ENCODE measurements at regions not wholly inside any gene's neighbourhood (a gene's known extent, or its start where the extent isn't known, plus 50 kb on each side); places are given as distances from the start of the nearest gene placed in this dataset.

- WGBS, result 95% methylated on average over 2 of the region's 4 CpGs
- Histone ChIP-seq H3K9me3 (ENCODE audit: control insufficient read depth, low read length) (no peaks in the 10 kb centered on the region), H3K4me3 (ENCODE audit: insufficient read depth in 1 of 2, low read depth in 1 of 2, low read length in 2 of 2) (no peak overlapping the region), H4K8ac (ENCODE audit: low read length) (no peak overlapping the region), H3K14ac (ENCODE audit: low read length in 2 of 2) (no peak overlapping the region), H3K27me3 (ENCODE audit: control insufficient read depth in 1 of 2, insufficient read depth in 1 of 2, low read length in 2 of 2) (peaks cover 19 to 21% of the 10 kb centered on the region in 2 experiments), H2BK15ac (ENCODE audit: low read depth, poor library complexity, severe bottlenecking) (no peak overlapping the region), H3K4me2 (ENCODE audit: low read length, poor library complexity, severe bottlenecking) (no peak overlapping the region), H3K4ac (ENCODE audit: low read depth in 1 of 2, low read length in 2 of 2) (no peak overlapping the region), H3K27ac (ENCODE audit: low read length, poor library complexity, severe bottlenecking) (no peak overlapping the region), H2AFZ (ENCODE audit: low read depth, low read length) (no peak overlapping the region), H3K23ac (ENCODE audit: low read length in 2 of 2) (no peak overlapping the region), H2BK5ac (ENCODE audit: low read depth, low read length, poor library complexity, severe bottlenecking) (no peak overlapping the region), H2AK5ac (ENCODE audit: low read length, severe bottlenecking) (no peak overlapping the region), H3K4me1 (ENCODE audit: control insufficient read depth, insufficient read depth, low read depth, low read length) (peaks cover 6% of the 10 kb centered on the region), H2BK12ac (ENCODE audit: low read length in 2 of 2) (no peak overlapping the region), H3K36me3 (ENCODE audit: control insufficient read depth in 1 of 2, insufficient read depth in 2 of 2, low read depth in 1 of 2, low read length in 2 of 2) (no peaks in the 10 kb centered on the region), H3K79me1 (replicated peaks; ENCODE audit: low read length, poor library complexity, severe bottlenecking) (no peaks in the 10 kb centered on the region), H2BK120ac (ENCODE audit: low read depth, low read length) (no peak overlapping the region), H3K18ac (ENCODE audit: low read depth in 1 of 2, low read length in 2 of 2) (no peak overlapping the region), H3K9ac (ENCODE audit: low read length) (no peak overlapping the region), H4K91ac (ENCODE audit: low read length) (no peak overlapping the region)
- peak; percentile 37 for DNase-seq
Observed at GRCh38 chr3:43214616-43215015, 71.7 kb upstream of the SNRK start.

DNA sequence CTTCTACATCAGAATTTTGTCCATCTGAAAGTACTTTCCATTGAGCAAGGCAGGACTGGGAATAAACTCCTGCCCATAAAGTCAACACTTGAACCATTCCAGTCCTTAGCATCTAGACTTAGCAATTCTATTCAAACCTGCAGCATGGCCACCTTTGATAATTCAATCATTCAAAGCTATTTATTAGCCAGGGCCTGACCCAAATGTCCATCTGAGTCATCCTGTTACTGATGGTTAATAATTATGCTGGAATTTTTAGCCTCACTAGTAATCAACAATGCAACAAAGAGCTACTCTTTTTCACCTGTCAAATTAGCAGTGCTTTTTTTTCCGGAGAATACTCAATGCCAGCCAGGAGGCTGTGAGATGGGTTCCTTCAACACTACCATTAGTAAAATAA, 72.7 kb upstream of the SNRK start:
- Histone ChIP-seq H3K4ac (ENCODE audit: low read depth in 1 of 2, low read length in 2 of 2) (no peak overlapping the region), H2AFZ (ENCODE audit: low read depth, low read length) (no peak overlapping the region), H3K9me3 (ENCODE audit: control insufficient read depth, low read length) (no peaks in the 10 kb centered on the region), H3K4me3 (ENCODE audit: insufficient read depth in 1 of 2, low read depth in 1 of 2, low read length in 2 of 2) (no peak overlapping the region), H4K8ac (ENCODE audit: low read length) (no peak overlapping the region), H3K27ac (ENCODE audit: low read length, poor library complexity, severe bottlenecking) (no peak overlapping the region), H2BK15ac (ENCODE audit: low read depth, poor library complexity, severe bottlenecking) (no peak overlapping the region), H2AK5ac (ENCODE audit: low read length, severe bottlenecking) (no peak overlapping the region), H3K4me2 (ENCODE audit: low read length, poor library complexity, severe bottlenecking) (no peak overlapping the region), H4K91ac (ENCODE audit: low read length) (no peak overlapping the region), H3K18ac (ENCODE audit: low read depth in 1 of 2, low read length in 2 of 2) (no peak overlapping the region), H3K23ac (ENCODE audit: low read length in 2 of 2) (no peak overlapping the region), H2BK120ac (ENCODE audit: low read depth, low read length) (no peak overlapping the region), H3K9ac (ENCODE audit: low read length) (no peak overlapping the region), H2BK5ac (ENCODE audit: low read depth, low read length, poor library complexity, severe bottlenecking) (no peak overlapping the region), H3K14ac (ENCODE audit: low read length in 2 of 2) (no peak overlapping the region), H3K27me3 (ENCODE audit: control insufficient read depth in 1 of 2, insufficient read depth in 1 of 2, low read length in 2 of 2) (peaks cover 16 to 17% of the 10 kb centered on the region in 2 experiments), H3K79me1 (replicated peaks; ENCODE audit: low read length, poor library complexity, severe bottlenecking) (no peaks in the 10 kb centered on the region), H2BK12ac (ENCODE audit: low read length in 2 of 2) (no peak overlapping the region), H3K4me1 (ENCODE audit: control insufficient read depth, insufficient read depth, low read depth, low read length) (peaks cover 6% of the 10 kb centered on the region), H3K36me3 (ENCODE audit: control insufficient read depth in 1 of 2, insufficient read depth in 2 of 2, low read depth in 1 of 2, low read length in 2 of 2) (no peaks in the 10 kb centered on the region)
- DNase-seq, result no peak
- WGBS, result 100% methylated on average over 1 of the region's 1 CpG

DNA sequence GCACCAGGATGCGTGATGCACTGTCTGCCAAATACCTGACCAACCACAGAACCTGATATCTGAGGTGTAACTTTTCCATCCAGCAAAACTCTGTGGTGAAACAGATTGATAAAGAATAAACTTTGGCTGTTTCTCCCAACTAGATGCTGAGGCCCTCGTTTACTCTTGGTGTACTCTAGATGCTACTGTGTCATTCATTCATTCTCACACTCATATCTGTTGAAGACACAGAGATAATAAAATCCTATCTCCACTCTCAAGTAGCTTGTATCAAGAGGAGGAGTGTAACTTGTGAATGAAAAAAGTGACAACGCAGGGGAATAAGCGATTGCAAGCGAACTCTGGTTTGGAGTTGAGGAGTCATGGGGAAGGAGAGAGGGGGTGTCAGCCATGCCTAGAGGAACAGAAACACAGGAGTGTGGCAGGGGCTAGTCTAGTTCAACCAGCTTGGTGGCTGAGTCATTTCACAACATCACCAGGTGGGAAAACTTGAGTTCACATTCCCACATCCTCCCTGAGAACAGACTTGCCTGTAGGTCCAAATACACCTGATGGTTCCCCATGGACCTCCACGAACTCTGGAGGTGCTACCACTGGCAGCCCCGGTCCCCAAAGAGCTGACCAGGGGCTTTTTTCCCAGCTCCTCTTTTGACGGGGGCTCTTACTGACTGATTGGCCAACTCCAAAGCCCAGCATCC, 73.3 kb upstream of the SNRK start:
- Histone ChIP-seq H3K4me2 (ENCODE audit: low read length, poor library complexity, severe bottlenecking) (no peak overlapping the region), H3K4me1 (ENCODE audit: control insufficient read depth, insufficient read depth, low read depth, low read length) (peaks cover 8% of the 10 kb centered on the region), H2BK15ac (ENCODE audit: low read depth, poor library complexity, severe bottlenecking) (no peak overlapping the region), H2BK12ac (ENCODE audit: low read length in 2 of 2) (no peak overlapping the region), H3K4ac (ENCODE audit: low read depth in 1 of 2, low read length in 2 of 2) (no peak overlapping the region), H3K4me3 (ENCODE audit: insufficient read depth in 1 of 2, low read depth in 1 of 2, low read length in 2 of 2) (no peak overlapping the region), H3K9ac (ENCODE audit: low read length) (no peak overlapping the region), H3K27ac (ENCODE audit: low read length, poor library complexity, severe bottlenecking) (no peak overlapping the region), H2BK5ac (ENCODE audit: low read depth, low read length, poor library complexity, severe bottlenecking) (no peak overlapping the region), H3K36me3 (ENCODE audit: control insufficient read depth in 1 of 2, insufficient read depth in 2 of 2, low read depth in 1 of 2, low read length in 2 of 2) (no peaks in the 10 kb centered on the region), H2BK120ac (ENCODE audit: low read depth, low read length) (no peak overlapping the region), H3K23ac (ENCODE audit: low read length in 2 of 2) (no peak overlapping the region), H3K14ac (ENCODE audit: low read length in 2 of 2) (no peak overlapping the region), H4K8ac (ENCODE audit: low read length) (no peak overlapping the region), H2AK5ac (ENCODE audit: low read length, severe bottlenecking) (peak overlapping the region; percentile 60), H3K18ac (ENCODE audit: low read depth in 1 of 2, low read length in 2 of 2) (no peak overlapping the region), H3K9me3 (ENCODE audit: control insufficient read depth, low read length) (no peaks in the 10 kb centered on the region), H4K91ac (ENCODE audit: low read length) (no peak overlapping the region), H3K79me1 (replicated peaks; ENCODE audit: low read length, poor library complexity, severe bottlenecking) (no peaks in the 10 kb centered on the region), H3K27me3 (ENCODE audit: control insufficient read depth in 1 of 2, insufficient read depth in 1 of 2, low read length in 2 of 2) (peaks cover 12 to 17% of the 10 kb centered on the region in 2 experiments), H2AFZ (ENCODE audit: low read depth, low read length) (no peak overlapping the region)
- 88% methylated on average over 7 of the region's 8 CpGs for WGBS
- DNase-seq, result no peak

DNA sequence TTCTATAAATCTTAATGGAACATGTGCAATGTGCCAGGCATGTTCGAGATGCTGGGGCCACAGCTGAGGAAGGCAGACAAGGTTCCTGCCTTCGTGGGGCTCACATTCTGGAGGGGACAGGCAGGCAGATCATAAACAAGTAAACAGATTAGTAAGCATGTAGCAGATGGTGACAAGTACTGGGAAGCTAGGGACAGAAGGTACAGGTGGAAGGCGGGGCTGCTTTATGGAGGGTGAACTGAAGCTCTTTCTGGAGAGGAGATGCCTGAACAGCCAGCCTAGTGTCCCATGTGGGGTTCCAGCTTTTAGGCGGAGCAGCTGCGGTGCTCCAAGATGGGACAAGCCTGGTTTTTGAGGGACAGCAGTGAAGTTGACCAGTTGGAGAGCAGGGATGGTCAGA, 74.7 kb upstream of the SNRK start:
- Histone ChIP-seq H3K4me1 (ENCODE audit: control insufficient read depth, insufficient read depth, low read depth, low read length) (peaks cover 8% of the 10 kb centered on the region), H3K79me1 (replicated peaks; ENCODE audit: low read length, poor library complexity, severe bottlenecking) (no peaks in the 10 kb centered on the region), H3K4ac (ENCODE audit: low read depth in 1 of 2, low read length in 2 of 2) (no peak overlapping the region), H4K8ac (ENCODE audit: low read length) (no peak overlapping the region), H2BK120ac (ENCODE audit: low read depth, low read length) (no peak overlapping the region), H3K36me3 (ENCODE audit: control insufficient read depth in 1 of 2, insufficient read depth in 2 of 2, low read depth in 1 of 2, low read length in 2 of 2) (no peaks in the 10 kb centered on the region), H3K9ac (ENCODE audit: low read length) (no peak overlapping the region), H3K18ac (ENCODE audit: low read depth in 1 of 2, low read length in 2 of 2) (no peak overlapping the region), H3K9me3 (ENCODE audit: control insufficient read depth, low read length) (no peaks in the 10 kb centered on the region), H3K14ac (ENCODE audit: low read length in 2 of 2) (no peak overlapping the region), H2BK5ac (ENCODE audit: low read depth, low read length, poor library complexity, severe bottlenecking) (no peak overlapping the region), H2AFZ (ENCODE audit: low read depth, low read length) (no peak overlapping the region), H3K4me2 (ENCODE audit: low read length, poor library complexity, severe bottlenecking) (no peak overlapping the region), H4K91ac (ENCODE audit: low read length) (no peak overlapping the region), H3K4me3 (ENCODE audit: insufficient read depth in 1 of 2, low read depth in 1 of 2, low read length in 2 of 2) (no peak overlapping the region), H3K27me3 (ENCODE audit: control insufficient read depth in 1 of 2, insufficient read depth in 1 of 2, low read length in 2 of 2) (peaks cover 4 to 17% of the 10 kb centered on the region in 2 experiments), H2AK5ac (ENCODE audit: low read length, severe bottlenecking) (no peak overlapping the region), H2BK15ac (ENCODE audit: low read depth, poor library complexity, severe bottlenecking) (no peak overlapping the region), H3K27ac (ENCODE audit: low read length, poor library complexity, severe bottlenecking) (no peak overlapping the region), H3K23ac (ENCODE audit: low read length in 2 of 2) (no peak overlapping the region), H2BK12ac (ENCODE audit: low read length in 2 of 2) (no peak overlapping the region)
- DNase-seq, result no peak
- WGBS, result 87% methylated on average over 5 of the region's 5 CpGs
